Ishikawa (cell line): ENCODE measurements at regions not wholly inside any gene's neighbourhood (a gene's known extent, or its start where the extent isn't known, plus 50 kb on each side); places are given as distances from the start of the nearest gene placed in this dataset.

ENCODE experiments used
- CEBPB ChIP-seq: IDR thresholded peaks from 2 replicates; pipeline ENCODE4 v1.6.1; 2012
- CREB1 ChIP-seq: IDR thresholded peaks from 2 replicates; pipeline ENCODE4 v1.6.1; 2012; ENCODE audit warnings: low read depth
- EGR1 ChIP-seq: IDR thresholded peaks from 2 replicates; pipeline ENCODE4 v1.6.1; 2012
- EP300 ChIP-seq: IDR thresholded peaks from 2 replicates; pipeline ENCODE4 v1.6.1; 2012; ENCODE audit warnings: borderline replicate concordance
- FOXM1 ChIP-seq: IDR thresholded peaks from 2 replicates; pipeline ENCODE4 v1.6.1; 2012; ENCODE audit warnings: low read depth, borderline replicate concordance
- MAX ChIP-seq: IDR thresholded peaks from 2 replicates; pipeline ENCODE4 v1.6.1; 2012
- NFIC ChIP-seq: IDR thresholded peaks from 2 replicates; pipeline ENCODE4 v1.6.1; 2012
- RAD21 ChIP-seq: IDR thresholded peaks from 2 replicates; pipeline ENCODE4 v1.6.1; 2012; ENCODE audit warnings: low read depth
- REST ChIP-seq: IDR thresholded peaks from 2 replicates; pipeline ENCODE4 v1.6.1; 2012; ENCODE audit warnings: low read depth, mild to moderate bottlenecking
- TAF1 ChIP-seq: IDR thresholded peaks from 2 replicates; pipeline ENCODE4 v1.6.1; 2012; ENCODE audit warnings: low read depth, mild to moderate bottlenecking
- TCF12 ChIP-seq: IDR thresholded peaks from 2 replicates; pipeline ENCODE4 v1.6.1; 2012; ENCODE audit warnings: low read depth
- TEAD4 ChIP-seq: IDR thresholded peaks from 2 replicates; pipeline ENCODE4 v1.6.1; 2012
- USF1 ChIP-seq: IDR thresholded peaks from 2 replicates; pipeline ENCODE4 v1.6.1; 2012
- YY1 ChIP-seq: IDR thresholded peaks from 2 replicates; pipeline ENCODE4 v1.6.1; 2012; ENCODE audit warnings: low read depth
- ZBTB7A ChIP-seq: IDR thresholded peaks from 2 replicates; pipeline ENCODE4 v1.6.1; 2012; ENCODE audit warnings: low read depth

GRCh38 chr16:86739178-86739577 is 160.8 kb downstream of the FOXL1 start:
- TF ChIP-seq ZBTB7A, result no peak
- TF ChIP-seq CEBPB, result no peak
- no peak for TF ChIP-seq TAF1

- TF ChIP-seq TEAD4, result no peak
- no peak for TF ChIP-seq EGR1
- no peak for TF ChIP-seq CEBPB
- no peak for TF ChIP-seq NFIC
- no peak for TF ChIP-seq EP300
- TF ChIP-seq ZBTB7A, result no peak
- TF ChIP-seq RAD21, result no peak
- no peak for TF ChIP-seq CREB1
- no peak for TF ChIP-seq MAX
- no peak for TF ChIP-seq YY1
- no peak for TF ChIP-seq USF1
Measured at GRCh38 chr16:86739808-86740207, 161.5 kb downstream of the FOXL1 start.

- TF ChIP-seq YY1 (no peak), FOXM1 (no peak)
Measured at GRCh38 chr16:86740298-86740697, 161.9 kb downstream of the FOXL1 start.

- TF ChIP-seq EGR1 (no peak), USF1 (no peak), CREB1 (no peak), RAD21 (no peak), TEAD4 (no peak), MAX (no peak), TAF1 (no peak), NFIC (no peak), YY1 (no peak), REST (no peak), CEBPB (no peak), TCF12 (no peak), FOXM1 (no peak)
Measured at GRCh38 chr16:86740906-86741799, 162.8 kb downstream of the FOXL1 start.

- no peak for TF ChIP-seq NFIC
- no peak for TF ChIP-seq TEAD4
- TF ChIP-seq TAF1, result no peak
- TF ChIP-seq CEBPB, result no peak
- no peak for TF ChIP-seq MAX
- TF ChIP-seq FOXM1, result no peak
- TF ChIP-seq RAD21, result no peak
- TF ChIP-seq EP300, result no peak
- TF ChIP-seq EGR1, result no peak
Measured at GRCh38 chr16:86747761-86748160, 169.4 kb downstream of the FOXL1 start.

GRCh38 chr16:86748652-86749051 is 170.3 kb downstream of the FOXL1 start:
- TF ChIP-seq RAD21 (no peak), TEAD4 (no peak), TCF12 (no peak), CREB1 (no peak)

GRCh38 chr16:86751076-86752030 is 173.0 kb downstream of the FOXL1 start:
- TF ChIP-seq CEBPB (no peak), NFIC (no peak), EGR1 (no peak), EP300 (no peak), TCF12 (no peak), TEAD4 (no peak), CREB1 (no peak)
